NCI-H2029 (cell line): ENCODE measurements at regions not wholly inside any gene's neighbourhood (a gene's known extent, or its start where the extent isn't known, plus 50 kb on each side); places are given as distances from the start of the nearest gene placed in this dataset.

Experiments
- DNase-seq: peaks from one replicate; lab custom pipeline; 2025; lab: John Stamatoyannopoulos, UW

- no peak for DNase-seq
Observed at GRCh38 chr15:87239582-87240230, 1016.8 kb downstream of the NTRK3 start.

- DNase-seq = no peak
Observed at GRCh38 chr15:87238451-87239068, 1018.0 kb downstream of the NTRK3 start.

GRCh38 chr15:87228460-87228859 lies 1028.1 kb downstream of the NTRK3 start:
- no peak for DNase-seq

GRCh38 chr15:87227846-87228245 lies 1028.7 kb downstream of the NTRK3 start:
- DNase-seq = no peak

GRCh38 chr15:87225436-87225835 lies 1031.1 kb downstream of the NTRK3 start:
- DNase-seq = no peak

GRCh38 chr15:87224404-87224803 lies 1032.1 kb downstream of the NTRK3 start:
- DNase-seq = no peak

- no peak for DNase-seq
Observed at GRCh38 chr15:87219650-87220615, 1036.6 kb downstream of the NTRK3 start.

- no peak for DNase-seq
Observed at GRCh38 chr15:87215100-87215499, 1041.4 kb downstream of the NTRK3 start.

- no peak for DNase-seq
Observed at GRCh38 chr15:87213626-87214025, 1042.9 kb downstream of the NTRK3 start.

GRCh38 chr15:87212041-87212440 lies 1044.5 kb downstream of the NTRK3 start:
- DNase-seq = no peak

- DNase-seq = no peak
Observed at GRCh38 chr15:87211547-87211946, 1045.0 kb downstream of the NTRK3 start.

- no peak for DNase-seq
Observed at GRCh38 chr15:87209891-87210689, 1046.4 kb downstream of the NTRK3 start.

- no peak for DNase-seq
Observed at GRCh38 chr15:87207990-87208580, 1048.5 kb downstream of the NTRK3 start.

GRCh38 chr15:87207251-87207650 lies 1049.3 kb downstream of the NTRK3 start:
- DNase-seq = no peak

GRCh38 chr15:87201986-87202385 lies 1054.6 kb downstream of the NTRK3 start:
- DNase-seq = no peak

GRCh38 chr15:87200149-87200548 lies 1056.4 kb downstream of the NTRK3 start:
- DNase-seq = no peak

- no peak for DNase-seq
Observed at GRCh38 chr15:87197981-87198380, 1058.6 kb downstream of the NTRK3 start.

- no peak for DNase-seq
Observed at GRCh38 chr15:87196498-87196897, 1060.0 kb downstream of the NTRK3 start.

- no peak for DNase-seq
Observed at GRCh38 chr15:87193481-87193880, 1063.1 kb downstream of the NTRK3 start.

GRCh38 chr15:87167706-87168105 lies 1088.0 kb downstream of the AGBL1 start:
- DNase-seq = no peak

GRCh38 chr15:87167055-87167454 lies 1087.4 kb downstream of the AGBL1 start:
- DNase-seq = no peak

- DNase-seq = no peak
Observed at GRCh38 chr15:87155771-87156170, 1076.1 kb downstream of the AGBL1 start.
